T-cell (primary cell): ENCODE measurements at regions not wholly inside any gene's neighbourhood (a gene's known extent, or its start where the extent isn't known, plus 50 kb on each side); places are given as distances from the start of the nearest gene placed in this dataset.

Experiments used
- ATAC-seq, 4 experiments: fragments of 200-7000 bp in 3 of 4; fragments of 150-1000 bp in 1 of 4; cut with Tn5 transposase; replicated peaks in 1 of 4; 1 replicate in 3 of 4; 2 replicates in 1 of 4; pipeline ENCODE4 v1.10.0; 2021; ENCODE audit warnings: moderate library complexity in 3 of 4, mild to moderate bottlenecking in 2 of 4, moderate number of reproducible peaks in 1 of 4
- CTCF ChIA-PET, 2 donors: fragments of 300-600 bp; sonication (Branson Sonifier 250); formaldehyde crosslinking; loops; one replicate each; lab custom pipeline; 2022; ENCODE audit warnings: antibody characterized with exemption in 2 of 2; lab: Charles Lee
- POLR2A ChIA-PET, 2 donors: fragments of 300-600 bp; sonication (Branson Sonifier 250); formaldehyde crosslinking; loops; one replicate each; lab custom pipeline; 2022; ENCODE audit warnings: antibody characterized with exemption in 2 of 2; lab: Charles Lee
- DNase-seq, 35 experiments: peaks; one replicate each; pipeline versions ENCODE4 v3.0.0 to v3.0.0-alpha.2; 2013 to 2023
- H3K27ac ChIP-seq: one replicate; pipeline ENCODE4 v1.5.1; 2013; ENCODE audit warnings: low read length
- H3K27me3 ChIP-seq, 2 experiments: replicated peaks in 1 of 2; 1 replicate in 1 of 2; 2 replicates in 1 of 2; pipeline versions ENCODE4 v1.6.1 to v1.7.0; 2013; ENCODE audit warnings: low read length in 1 of 2, mixed read lengths in 1 of 2; ENCODE audit not compliant: control insufficient read depth in 2 of 2, insufficient read depth in 2 of 2; ENCODE audit errors: extremely low read depth in 1 of 2
- H3K36me3 ChIP-seq, 2 donors: 1 replicate in 1 of 2; 2 replicates in 1 of 2; pipeline versions ENCODE4 v1.6.1 to v1.7.0; 2013; ENCODE audit warnings: low read length in 1 of 2; ENCODE audit not compliant: control insufficient read depth in 2 of 2, insufficient read depth in 1 of 2; ENCODE audit errors: extremely low read depth in 1 of 2
- H3K4me1 ChIP-seq, 2 experiments: 1 replicate in 1 of 2; 2 replicates in 1 of 2; pipeline versions ENCODE4 v1.6.1 to v1.7.0; 2013; ENCODE audit warnings: low read length in 2 of 2, mixed read lengths in 1 of 2; ENCODE audit not compliant: insufficient read depth in 2 of 2, control insufficient read depth in 1 of 2; ENCODE audit errors: extremely low read depth in 1 of 2
- H3K4me3 ChIP-seq, 2 donors: 1 replicate in 1 of 2; 2 replicates in 1 of 2; pipeline versions ENCODE4 v1.5.1 to v1.7.0; 2013; ENCODE audit warnings: mild to moderate bottlenecking in 2 of 2, low read length in 1 of 2, moderate library complexity in 1 of 2; ENCODE audit not compliant: control insufficient read depth in 1 of 2; ENCODE audit errors: extremely low read depth in 1 of 2
- H3K9me3 ChIP-seq: 2 replicates; pipeline ENCODE4 v1.7.0; 2013
- H3K27ac Mint-ChIP-seq, 2 donors: one replicate each; pipeline ENCODE4 v1.8.0; 2020 to 2021; ENCODE audit warnings: mild to moderate bottlenecking in 2 of 2, mixed read lengths in 2 of 2
- H3K27me3 Mint-ChIP-seq, 2 donors: one replicate each; pipeline ENCODE4 v1.8.0; 2021 to 2022; ENCODE audit warnings: mixed read lengths in 2 of 2
- H3K36me3 Mint-ChIP-seq: one replicate; pipeline ENCODE4 v1.8.0; 2021; ENCODE audit warnings: mixed read lengths
- H3K4me1 Mint-ChIP-seq, 3 donors: one replicate each; pipeline ENCODE4 v1.8.0; 2020 to 2022; ENCODE audit warnings: mixed read lengths in 3 of 3, mild to moderate bottlenecking in 1 of 3
- H3K4me3 Mint-ChIP-seq, 3 donors: one replicate each; pipeline ENCODE4 v1.8.0; 2020 to 2022; ENCODE audit warnings: mild to moderate bottlenecking in 3 of 3, mixed read lengths in 3 of 3, moderate library complexity in 3 of 3
- H3K9me3 Mint-ChIP-seq, 3 donors: one replicate each; pipeline ENCODE4 v1.8.0; 2020 to 2022; ENCODE audit warnings: mixed read lengths in 3 of 3
- WGBS: methylation state at CpG from one replicate; pipeline ENCODE4 v1.1.5; 2013; ENCODE audit warnings: missing lambda C conversion rate; ENCODE audit not compliant: insufficient coverage; 5-methylcytosine and 5-hydroxymethylcytosine counted together

- ChIA-PET POLR2A (no interaction called here), CTCF (no interaction called here)
- Mint-ChIP-seq H3K4me3 (no peak overlapping the region), H3K27me3 (peaks cover 6% of the 10 kb centered on the region in 2 donors), H3K4me1 (no peaks in the 10 kb centered on the region), H3K9me3 (peaks cover 0 to 4% (median 4%) of the 10 kb centered on the region in 3 donors), H3K27ac (no peak overlapping the region), H3K36me3 (no peaks in the 10 kb centered on the region)
- H3K27me3 ChIP-seq: no peaks in the 10 kb centered on the region
- no peak overlapping the region for H3K27ac ChIP-seq
- no peak for DNase-seq
- ATAC-seq: no peak
- no peak overlapping the region for H3K4me3 ChIP-seq
- no peaks in the 10 kb centered on the region for H3K36me3 ChIP-seq
- H3K4me1 ChIP-seq: no peaks in the 10 kb centered on the region
- no peaks in the 10 kb centered on the region for H3K9me3 ChIP-seq
These were observed 1075.1 kb downstream of the AGBL1 start for GRCh38 chr15:87154761-87155160.

- no peaks in the 10 kb centered on the region for H3K27me3 ChIP-seq
- H3K9me3 ChIP-seq: no peaks in the 10 kb centered on the region
- no peaks in the 10 kb centered on the region for H3K36me3 ChIP-seq
- H3K4me1 ChIP-seq: no peaks in the 10 kb centered on the region
- ChIA-PET CTCF (no interaction called here), POLR2A (no interaction called here)
- H3K27me3 Mint-ChIP-seq: peaks cover 0 to 4% of the 10 kb centered on the region in 2 donors
- no peak overlapping the region for H3K27ac Mint-ChIP-seq
- H3K36me3 Mint-ChIP-seq: no peaks in the 10 kb centered on the region
- H3K9me3 Mint-ChIP-seq: peaks cover 0 to 7% (median 7%) of the 10 kb centered on the region in 3 donors
- DNase-seq (no peak), ATAC-seq (no peak)
- no peak overlapping the region for H3K4me3 ChIP-seq
- H3K4me1 Mint-ChIP-seq: no peaks in the 10 kb centered on the region
- no peak overlapping the region for H3K27ac ChIP-seq
- WGBS: no CpG with 5 or more reads among the region's 2 CpGs
- no peak overlapping the region for H3K4me3 Mint-ChIP-seq
These were observed 1071.6 kb downstream of the AGBL1 start for GRCh38 chr15:87151202-87151748.

GRCh38 chr15:87145696-87146095 is 1066.0 kb downstream of the AGBL1 start:
- H3K4me3 ChIP-seq: no peak overlapping the region
- DNase-seq (no peak), ATAC-seq (no peak)
- H3K36me3 ChIP-seq: no peaks in the 10 kb centered on the region
- WGBS: no CpG with 5 or more reads among the region's 2 CpGs
- no peaks in the 10 kb centered on the region for H3K4me1 ChIP-seq
- H3K27me3 Mint-ChIP-seq: peaks cover 0 to 4% of the 10 kb centered on the region in 2 donors
- POLR2A ChIA-PET: no interaction called here
- H3K4me3 Mint-ChIP-seq: no peak overlapping the region
- peaks cover 7 to 29% (median 12%) of the 10 kb centered on the region in 3 donors for H3K9me3 Mint-ChIP-seq
- no peaks in the 10 kb centered on the region for H3K9me3 ChIP-seq
- H3K27ac ChIP-seq: no peak overlapping the region
- CTCF ChIA-PET: no interaction called here
- no peaks in the 10 kb centered on the region for H3K27me3 ChIP-seq
- no peak overlapping the region for H3K27ac Mint-ChIP-seq
- no peaks in the 10 kb centered on the region for H3K4me1 Mint-ChIP-seq
- no peaks in the 10 kb centered on the region for H3K36me3 Mint-ChIP-seq

GRCh38 chr15:87144775-87145174 is 1065.1 kb downstream of the AGBL1 start:
- CTCF ChIA-PET: no interaction called here
- ATAC-seq (no peak), DNase-seq (no peak)
- H3K36me3 ChIP-seq: no peaks in the 10 kb centered on the region
- no peak overlapping the region for H3K4me3 ChIP-seq
- WGBS: no CpG with 5 or more reads among the region's 1 CpG
- no peaks in the 10 kb centered on the region for H3K27me3 ChIP-seq
- no peaks in the 10 kb centered on the region for H3K9me3 ChIP-seq
- Mint-ChIP-seq H3K4me3 (no peak overlapping the region), H3K9me3 (peaks cover 7 to 29% (median 12%) of the 10 kb centered on the region in 3 donors), H3K36me3 (no peaks in the 10 kb centered on the region), H3K27ac (no peak overlapping the region), H3K27me3 (peaks cover 0 to 4% of the 10 kb centered on the region in 2 donors), H3K4me1 (no peaks in the 10 kb centered on the region)
- no peak overlapping the region for H3K27ac ChIP-seq
- H3K4me1 ChIP-seq: no peaks in the 10 kb centered on the region
- POLR2A ChIA-PET: no interaction called here

GRCh38 chr15:87142096-87142495 is 1062.4 kb downstream of the AGBL1 start:
- DNase-seq (no peak), ATAC-seq (no peak)
- Mint-ChIP-seq H3K4me1 (no peaks in the 10 kb centered on the region), H3K9me3 (peaks cover 3 to 29% (median 12%) of the 10 kb centered on the region in 3 donors), H3K4me3 (no peak overlapping the region), H3K27me3 (no peaks in the 10 kb centered on the region), H3K36me3 (no peaks in the 10 kb centered on the region), H3K27ac (no peak overlapping the region)
- Histone ChIP-seq H3K36me3 (no peaks in the 10 kb centered on the region), H3K9me3 (no peaks in the 10 kb centered on the region), H3K27me3 (no peaks in the 10 kb centered on the region), H3K27ac (no peak overlapping the region), H3K4me3 (no peak overlapping the region), H3K4me1 (no peaks in the 10 kb centered on the region)
- ChIA-PET CTCF (no interaction called here), POLR2A (interaction anchor here in 1 of 2 donors (0.7 kb wide), 1 partner anchor 201 kb away, joined by 4 read pairs; no protein-coding TSS in a partner anchor)

- H3K27me3 ChIP-seq: no peaks in the 10 kb centered on the region
- H3K36me3 ChIP-seq: no peaks in the 10 kb centered on the region
- Mint-ChIP-seq H3K27me3 (peaks cover 0 to 2% of the 10 kb centered on the region in 2 donors), H3K9me3 (no peaks in the 10 kb centered on the region), H3K4me3 (no peak overlapping the region), H3K27ac (no peak overlapping the region), H3K4me1 (no peaks in the 10 kb centered on the region), H3K36me3 (no peaks in the 10 kb centered on the region)
- H3K4me1 ChIP-seq: no peaks in the 10 kb centered on the region
- H3K9me3 ChIP-seq: no peaks in the 10 kb centered on the region
- no peak for ATAC-seq
- no peak overlapping the region for H3K4me3 ChIP-seq
- no peak overlapping the region for H3K27ac ChIP-seq
- ChIA-PET CTCF (no interaction called here), POLR2A (no interaction called here)
- DNase-seq: no peak
These were observed 1055.4 kb downstream of the AGBL1 start for GRCh38 chr15:87135109-87135508.

- no peak for DNase-seq
- H3K4me1 Mint-ChIP-seq: no peaks in the 10 kb centered on the region
- ChIA-PET CTCF (no interaction called here), POLR2A (no interaction called here)
- Histone ChIP-seq H3K36me3 (no peaks in the 10 kb centered on the region), H3K9me3 (peaks cover 2% of the 10 kb centered on the region), H3K4me1 (no peaks in the 10 kb centered on the region), H3K27ac (no peak overlapping the region), H3K27me3 (no peaks in the 10 kb centered on the region), H3K4me3 (no peak overlapping the region)
- no peak for ATAC-seq
- no peaks in the 10 kb centered on the region for H3K9me3 Mint-ChIP-seq
- peaks cover 0 to 2% of the 10 kb centered on the region in 2 donors for H3K27me3 Mint-ChIP-seq
- H3K36me3 Mint-ChIP-seq: no peaks in the 10 kb centered on the region
- no peak overlapping the region for H3K27ac Mint-ChIP-seq
- no peak overlapping the region for H3K4me3 Mint-ChIP-seq
These were observed 1054.0 kb downstream of the AGBL1 start for GRCh38 chr15:87133704-87134103.
